Uterus (tissue), 3 donors: ENCODE measurements at regions not wholly inside any gene's neighbourhood (a gene's known extent, or its start where the extent isn't known, plus 50 kb on each side); places are given as distances from the start of the nearest gene placed in this dataset.

Experiments used
- DNase-seq, 2 donors: peaks; one replicate each; pipeline ENCODE4 v3.0.0-alpha.2; 2019 to 2020
- H3K27ac ChIP-seq, 2 donors: fragments of 200-600 bp; sonication (generic); 1 replicate in 1 of 2; 2 replicates in 1 of 2; pipeline ENCODE4 v1.5.1; 2016 to 2018
- H3K27me3 ChIP-seq, 2 donors: fragments of 200-600 bp; sonication (generic); one replicate each; pipeline ENCODE4 v1.5.1; 2018 to 2019; ENCODE audit warnings: control low read depth in 1 of 2
- H3K36me3 ChIP-seq, 2 donors: fragments of 200-600 bp; sonication (generic); one replicate each; pipeline ENCODE4 v1.5.1; 2019; ENCODE audit warnings: control low read depth in 1 of 2
- H3K4me1 ChIP-seq, 2 donors: fragments of 200-600 bp; sonication (generic); one replicate each; pipeline ENCODE4 v1.5.1; 2018 to 2019; ENCODE audit warnings: control low read depth in 1 of 2
- H3K4me3 ChIP-seq, 2 donors: fragments of 200-600 bp; sonication (generic); 1 replicate in 1 of 2; 2 replicates in 1 of 2; pipeline ENCODE4 v1.5.1; 2018 to 2019; ENCODE audit warnings: mild to moderate bottlenecking in 1 of 2
- H3K9me3 ChIP-seq, 2 donors: fragments of 200-600 bp; sonication (generic); one replicate each; pipeline ENCODE4 v1.5.1; 2019; ENCODE audit warnings: control low read depth in 1 of 2
- CTCF ChIP-seq, 4 experiments: fragments of 200-600 bp in 2 of 4; fragments of 450-650 bp in 2 of 4; sonication (generic) in 2 of 4; IDR thresholded peaks; one replicate each; pipeline ENCODE4 v1.5.1; 2016 to 2019; ENCODE audit warnings: antibody characterized with exemption in 4 of 4, mild to moderate bottlenecking in 2 of 4, moderate library complexity in 1 of 4
- POLR2A ChIP-seq, 2 donors: fragments of 450-650 bp; IDR thresholded peaks; one replicate each; pipeline ENCODE4 v1.6.1; 2016; ENCODE audit warnings: antibody characterized with exemption in 2 of 2, mild to moderate bottlenecking in 1 of 2, moderate library complexity in 1 of 2
- intact Hi-C: fragments of 100-400 bp; cut with DNase I; formaldehyde crosslinking; loops from one replicate; pipeline ENCODE4 v1.15.1; 2023; ENCODE audit warnings: low total_unique reads
- donor health status: DM: yes; HTN: yes; CAD: no.

- Histone ChIP-seq H3K27ac (no peak overlapping the region), H3K36me3 (no peaks in the 10 kb centered on the region), H3K4me1 (no peaks in the 10 kb centered on the region), H3K4me3 (no peak overlapping the region), H3K27me3 (no peaks in the 10 kb centered on the region), H3K9me3 (no peaks in the 10 kb centered on the region)
- TF ChIP-seq CTCF (IDR thresholded peaks at IDR 0.05) = no peak
- no peak for TF ChIP-seq POLR2A (IDR thresholded peaks at IDR 0.05)
- intact Hi-C loops = no loop called here
- no peak for DNase-seq
Measured at GRCh38 chr5:105807290-105807689, 1863.4 kb downstream of the EFNA5 start.

GRCh38 chr5:105806596-105806995, 1864.1 kb downstream of the EFNA5 start:
- TF ChIP-seq POLR2A (IDR thresholded peaks at IDR 0.05) (no peak), CTCF (IDR thresholded peaks at IDR 0.05) (no peak)
- intact Hi-C loops = no loop called here
- H3K27ac ChIP-seq = no peak overlapping the region
- no peak overlapping the region for H3K4me3 ChIP-seq
- H3K9me3 ChIP-seq = no peaks in the 10 kb centered on the region
- no peak for DNase-seq
- H3K4me1 ChIP-seq = no peaks in the 10 kb centered on the region
- no peaks in the 10 kb centered on the region for H3K27me3 ChIP-seq
- H3K36me3 ChIP-seq = no peaks in the 10 kb centered on the region

GRCh38 chr5:105803431-105803830, 1867.3 kb downstream of the EFNA5 start:
- intact Hi-C loops = no loop called here
- no peaks in the 10 kb centered on the region for H3K4me1 ChIP-seq
- TF ChIP-seq CTCF (IDR thresholded peaks at IDR 0.05) (no peak), POLR2A (IDR thresholded peaks at IDR 0.05) (no peak)
- no peaks in the 10 kb centered on the region for H3K27me3 ChIP-seq
- no peak for DNase-seq
- H3K36me3 ChIP-seq = no peaks in the 10 kb centered on the region
- no peaks in the 10 kb centered on the region for H3K9me3 ChIP-seq
- no peak overlapping the region for H3K27ac ChIP-seq
- no peak overlapping the region for H3K4me3 ChIP-seq

DNA sequence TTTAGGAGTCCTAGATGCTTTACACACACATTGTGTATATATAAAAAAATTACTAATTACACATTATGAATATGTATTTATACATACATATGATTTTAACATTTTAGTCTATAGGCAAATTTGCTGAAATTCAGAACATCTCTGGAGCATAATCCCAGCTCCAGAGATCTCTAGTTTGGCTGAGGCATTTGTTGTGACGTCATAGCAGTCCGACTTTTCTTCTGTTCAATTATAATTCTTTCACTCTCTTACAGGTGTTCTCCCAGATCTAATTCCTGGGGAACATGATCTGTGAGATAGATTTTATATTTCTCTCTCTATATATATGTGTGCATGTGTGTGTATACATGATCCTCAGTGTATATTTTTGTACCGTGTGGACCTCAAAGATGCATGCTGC, 1876.2 kb downstream of the EFNA5 start:
- Histone ChIP-seq H3K9me3 (no peaks in the 10 kb centered on the region), H3K4me1 (no peaks in the 10 kb centered on the region), H3K27me3 (no peaks in the 10 kb centered on the region), H3K4me3 (no peak overlapping the region), H3K36me3 (no peaks in the 10 kb centered on the region), H3K27ac (no peak overlapping the region)
- intact Hi-C loops = no loop called here
- no peak for DNase-seq
- TF ChIP-seq CTCF (IDR thresholded peaks at IDR 0.05) (no peak), POLR2A (IDR thresholded peaks at IDR 0.05) (no peak)

- Histone ChIP-seq H3K4me1 (no peaks in the 10 kb centered on the region), H3K4me3 (no peak overlapping the region), H3K27ac (no peak overlapping the region), H3K9me3 (no peaks in the 10 kb centered on the region), H3K27me3 (no peaks in the 10 kb centered on the region), H3K36me3 (no peaks in the 10 kb centered on the region)
- TF ChIP-seq CTCF (IDR thresholded peaks at IDR 0.05) (no peak), POLR2A (IDR thresholded peaks at IDR 0.05) (no peak)
- intact Hi-C loops = no loop called here
- no peak for DNase-seq
Measured at GRCh38 chr5:105789246-105789645, 1881.5 kb downstream of the EFNA5 start.
